Trophoblast cell (in vitro differentiated cells and primary cell): ENCODE measurements at regions not wholly inside any gene's neighbourhood (a gene's known extent, or its start where the extent isn't known, plus 50 kb on each side); places are given as distances from the start of the nearest gene placed in this dataset.
A peak's percentile ranks its signal among the peaks of the same experiment; 100 is the strongest.

Experiments
- DNase-seq, 2 donors: peaks; one replicate each; pipeline ENCODE4 v3.0.0-alpha.2; 2016
- H2AFZ ChIP-seq: 2 replicates; pipeline ENCODE4 v1.6.1; 2013; ENCODE audit warnings: low read length, moderate library complexity, mild to moderate bottlenecking; ENCODE audit not compliant: insufficient read depth, poor library complexity
- H2AK5ac ChIP-seq: 2 replicates; pipeline ENCODE4 v1.6.1; 2013; ENCODE audit warnings: mild to moderate bottlenecking, low read length
- H2BK120ac ChIP-seq: 2 replicates; pipeline ENCODE4 v1.6.1; 2013; ENCODE audit warnings: low read length, mild to moderate bottlenecking, moderate library complexity; ENCODE audit not compliant: insufficient read depth, poor library complexity
- H2BK12ac ChIP-seq: 2 replicates; pipeline ENCODE4 v1.6.1; 2013; ENCODE audit warnings: mild to moderate bottlenecking, low read length, moderate library complexity
- H2BK5ac ChIP-seq: 2 replicates; pipeline ENCODE4 v1.6.1; 2013; ENCODE audit warnings: low read length, low read depth, moderate library complexity, mild to moderate bottlenecking; ENCODE audit not compliant: poor library complexity
- H3K14ac ChIP-seq: 2 replicates; pipeline ENCODE4 v1.6.1; 2013; ENCODE audit warnings: mild to moderate bottlenecking, low read length
- H3K18ac ChIP-seq: 2 replicates; pipeline ENCODE4 v1.6.1; 2013; ENCODE audit warnings: mild to moderate bottlenecking, low read length
- H3K23ac ChIP-seq: 2 replicates; pipeline ENCODE4 v1.6.1; 2013; ENCODE audit warnings: low read length
- H3K27ac ChIP-seq: 2 replicates; pipeline ENCODE4 v1.5.1; 2013; ENCODE audit warnings: low read depth, mild to moderate bottlenecking, inconsistent platforms, low read length, moderate library complexity
- H3K27me3 ChIP-seq: 2 replicates; pipeline ENCODE4 v1.6.1; 2013; ENCODE audit warnings: inconsistent platforms, mild to moderate bottlenecking, low read length, moderate library complexity; ENCODE audit not compliant: insufficient read depth
- H3K36me3 ChIP-seq, 2 experiments: 1 replicate in 1 of 2; 2 replicates in 1 of 2; pipeline ENCODE4 v1.6.1; 2013; ENCODE audit warnings: low read length in 2 of 2, mild to moderate bottlenecking in 2 of 2, moderate library complexity in 1 of 2; ENCODE audit not compliant: insufficient read depth in 2 of 2, control insufficient read depth in 1 of 2
- H3K4ac ChIP-seq: 2 replicates; pipeline ENCODE4 v1.6.1; 2013; ENCODE audit warnings: low read depth, mild to moderate bottlenecking, low read length, moderate library complexity
- H3K4me1 ChIP-seq, 2 experiments: 1 replicate in 1 of 2; 2 replicates in 1 of 2; pipeline ENCODE4 v1.6.1; 2013; ENCODE audit warnings: low read length in 2 of 2, mild to moderate bottlenecking in 2 of 2, moderate library complexity in 1 of 2; ENCODE audit not compliant: insufficient read depth in 2 of 2, control insufficient read depth in 1 of 2
- H3K4me2 ChIP-seq: 2 replicates; pipeline ENCODE4 v1.6.1; 2013; ENCODE audit warnings: inconsistent platforms, mild to moderate bottlenecking, low read length, moderate library complexity
- H3K4me3 ChIP-seq: 2 replicates; pipeline ENCODE4 v1.5.1; 2013; ENCODE audit warnings: mild to moderate bottlenecking, low read depth, low read length, inconsistent platforms
- H3K79me1 ChIP-seq: one replicate; pipeline ENCODE4 v1.6.1; 2013; ENCODE audit warnings: low read length
- H3K79me2 ChIP-seq: 2 replicates; pipeline ENCODE4 v1.6.1; 2013; ENCODE audit warnings: low read length, mild to moderate bottlenecking; ENCODE audit not compliant: control insufficient read depth, insufficient read depth, poor library complexity
- H3K9ac ChIP-seq: 2 replicates; pipeline ENCODE4 v1.6.1; 2013; ENCODE audit warnings: mild to moderate bottlenecking, low read length
- H3K9me3 ChIP-seq: 2 replicates; pipeline ENCODE4 v1.6.1; 2013; ENCODE audit warnings: low read depth, mild to moderate bottlenecking, control low read depth, inconsistent platforms, low read length; ENCODE audit not compliant: insufficient read depth
- H4K12ac ChIP-seq: 2 replicates; pipeline ENCODE4 v1.6.1; 2013; ENCODE audit warnings: low read depth, mild to moderate bottlenecking, low read length, moderate library complexity
- H4K8ac ChIP-seq: 2 replicates; pipeline ENCODE4 v1.6.1; 2013; ENCODE audit warnings: low read depth, mild to moderate bottlenecking, low read length, moderate library complexity
- H4K91ac ChIP-seq: one replicate; pipeline ENCODE4 v1.6.1; 2013; ENCODE audit warnings: low read depth, mild to moderate bottlenecking, low read length, moderate library complexity
- WGBS: extraction: QIAGEN DNeasy Blood & Tissue Kit; methylation state at CpG from one replicate; pipeline ENCODE4 v1.1.7; 2013; ENCODE audit warnings: missing lambda C conversion rate; ENCODE audit not compliant: insufficient read length, insufficient coverage; ENCODE audit errors: extremely low coverage; 5-methylcytosine and 5-hydroxymethylcytosine counted together

DNA sequence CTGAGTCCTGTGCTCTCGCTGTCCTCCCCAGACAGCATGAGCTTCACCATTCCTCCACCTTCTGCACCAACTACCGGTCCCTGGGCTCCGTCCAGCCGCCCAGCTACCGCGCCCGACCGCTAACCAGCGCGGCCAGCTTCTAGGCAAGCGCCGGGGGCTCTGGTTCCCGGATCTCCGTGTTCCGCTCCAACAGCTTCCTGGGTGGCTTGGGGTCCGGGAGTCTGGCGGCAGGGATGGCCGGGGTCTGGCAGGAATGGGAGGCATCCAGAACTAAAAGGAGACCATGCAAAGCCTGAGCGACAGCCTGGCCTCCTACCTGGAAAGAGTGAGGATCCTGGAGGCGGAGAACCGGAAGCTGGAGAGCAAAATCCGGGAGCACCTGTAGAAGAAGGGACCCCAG is 613.1 kb upstream of the PTGER4 start:
- Histone ChIP-seq H3K4me2 (no peak overlapping the region), H3K4me3 (no peak overlapping the region), H3K4me1 (no peaks in the 10 kb centered on the region), H3K79me1 (no peaks in the 10 kb centered on the region), H3K14ac (no peak overlapping the region), H2AFZ (no peak overlapping the region), H4K12ac (no peak overlapping the region), H4K91ac (no peak overlapping the region), H3K27ac (no peak overlapping the region), H2BK12ac (no peak overlapping the region), H2AK5ac (no peak overlapping the region), H2BK120ac (no peak overlapping the region), H2BK5ac (no peak overlapping the region), H3K79me2 (no peaks in the 10 kb centered on the region), H3K18ac (no peak overlapping the region), H3K9me3 (peaks cover 4% of the 10 kb centered on the region), H3K23ac (no peak overlapping the region), H3K4ac (no peak overlapping the region), H3K27me3 (no peaks in the 10 kb centered on the region), H3K36me3 (no peaks in the 10 kb centered on the region), H3K9ac (no peak overlapping the region), H4K8ac (no peak overlapping the region)
- no CpG with 5 or more reads among the region's 22 CpGs for WGBS
- DNase-seq, result no peak

DNA sequence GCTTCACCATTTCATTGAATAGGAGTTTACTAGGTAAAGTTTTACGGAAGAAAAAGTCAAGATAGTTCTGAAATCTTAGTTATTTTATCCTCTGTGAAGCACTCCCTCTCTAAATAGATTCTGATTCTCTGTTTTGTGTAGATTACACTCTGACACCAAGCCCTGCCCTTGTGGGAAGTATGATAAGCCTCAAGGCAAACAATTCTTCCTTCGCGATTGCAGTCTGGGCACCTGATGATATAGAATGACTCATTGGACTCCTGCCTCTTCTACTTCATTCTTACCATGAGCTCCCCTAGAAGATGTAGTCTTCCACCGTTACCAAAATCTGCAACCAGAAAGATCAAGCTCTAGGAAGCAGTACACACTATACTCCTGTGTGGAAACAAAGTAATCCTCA is 626.9 kb upstream of the PTGER4 start:
- Histone ChIP-seq H3K14ac (no peak overlapping the region), H2AK5ac (no peak overlapping the region), H3K4me1 (no peaks in the 10 kb centered on the region), H3K9ac (no peak overlapping the region), H2BK5ac (no peak overlapping the region), H4K12ac (no peak overlapping the region), H3K23ac (no peak overlapping the region), H3K79me2 (no peaks in the 10 kb centered on the region), H2AFZ (no peak overlapping the region), H2BK120ac (no peak overlapping the region), H3K27me3 (no peaks in the 10 kb centered on the region), H3K9me3 (no peaks in the 10 kb centered on the region), H3K4me2 (no peak overlapping the region), H3K4me3 (no peak overlapping the region), H4K91ac (no peak overlapping the region), H3K4ac (no peak overlapping the region), H3K27ac (no peak overlapping the region), H3K18ac (no peak overlapping the region), H2BK12ac (no peak overlapping the region), H4K8ac (no peak overlapping the region), H3K36me3 (no peaks in the 10 kb centered on the region), H3K79me1 (no peaks in the 10 kb centered on the region)
- DNase-seq, result peak; percentile 2 to 51
- WGBS, result no CpG with 5 or more reads among the region's 4 CpGs

DNA sequence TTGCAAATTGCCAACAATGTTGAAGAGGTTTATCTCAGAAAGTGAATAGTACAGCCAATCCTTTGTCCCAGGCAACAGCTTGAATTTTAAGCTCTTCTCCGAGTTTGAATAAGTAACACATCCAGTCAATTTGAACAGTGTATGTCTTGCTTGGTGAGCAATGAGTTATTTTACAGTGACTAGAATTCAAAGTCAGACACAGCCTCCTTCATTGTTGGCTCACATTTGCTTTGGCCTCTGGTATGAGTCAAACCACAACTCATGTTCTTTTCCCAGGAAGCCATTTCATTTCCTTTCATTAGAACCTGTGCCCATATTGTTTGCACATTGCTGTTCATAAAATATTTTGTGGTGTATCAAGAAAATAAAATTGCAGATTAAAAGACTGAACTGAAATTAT is 622.0 kb upstream of the DAB2 start:
- Histone ChIP-seq H3K18ac (no peak overlapping the region), H3K79me1 (no peaks in the 10 kb centered on the region), H3K4me3 (no peak overlapping the region), H2BK120ac (no peak overlapping the region), H2BK5ac (no peak overlapping the region), H3K9ac (no peak overlapping the region), H3K9me3 (no peaks in the 10 kb centered on the region), H3K27me3 (no peaks in the 10 kb centered on the region), H3K27ac (no peak overlapping the region), H3K36me3 (no peaks in the 10 kb centered on the region), H3K4me2 (no peak overlapping the region), H3K14ac (no peak overlapping the region), H2AFZ (no peak overlapping the region), H2BK12ac (no peak overlapping the region), H3K79me2 (no peaks in the 10 kb centered on the region), H4K91ac (no peak overlapping the region), H2AK5ac (no peak overlapping the region), H4K8ac (no peak overlapping the region), H3K4ac (no peak overlapping the region), H3K23ac (no peak overlapping the region), H4K12ac (no peak overlapping the region), H3K4me1 (no peaks in the 10 kb centered on the region)
- WGBS, result no CpG with 5 or more reads among the region's 1 CpG
- no peak for DNase-seq

DNA sequence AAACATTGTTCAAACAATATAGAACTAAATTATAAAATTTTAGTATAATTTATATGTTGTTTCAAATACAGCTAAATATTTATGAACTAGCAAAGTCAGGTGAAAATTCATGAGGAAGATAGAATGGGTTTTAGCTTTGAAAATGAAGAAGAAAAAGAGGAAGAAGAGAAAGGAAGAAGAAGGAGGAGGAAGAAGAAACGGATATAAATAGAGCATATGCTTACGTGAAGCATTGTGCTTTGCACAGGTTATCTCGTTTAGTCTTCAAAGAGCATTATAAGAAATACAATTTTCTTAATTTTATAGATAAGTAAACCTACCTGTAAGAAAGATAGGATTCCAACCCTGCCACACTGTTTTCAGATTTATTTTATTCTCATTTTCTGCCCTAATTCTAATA is 620.6 kb upstream of the DAB2 start:
- no CpG with 5 or more reads among the region's 3 CpGs for WGBS
- H3K14ac ChIP-seq, result no peak overlapping the region

More for the DNA sequence above, 620.6 kb upstream of the DAB2 start:
- Histone ChIP-seq H2BK12ac (no peak overlapping the region), H3K79me2 (no peaks in the 10 kb centered on the region), H4K12ac (no peak overlapping the region), H3K18ac (no peak overlapping the region), H2BK120ac (no peak overlapping the region), H2BK5ac (no peak overlapping the region), H3K79me1 (no peaks in the 10 kb centered on the region), H3K4ac (no peak overlapping the region), H3K9ac (no peak overlapping the region), H3K27ac (no peak overlapping the region), H2AK5ac (no peak overlapping the region), H3K4me3 (no peak overlapping the region), H3K4me1 (no peaks in the 10 kb centered on the region), H3K23ac (no peak overlapping the region), H4K91ac (no peak overlapping the region), H3K36me3 (no peaks in the 10 kb centered on the region), H3K4me2 (no peak overlapping the region), H3K27me3 (no peaks in the 10 kb centered on the region), H2AFZ (no peak overlapping the region), H4K8ac (no peak overlapping the region), H3K9me3 (no peaks in the 10 kb centered on the region)
- no peak for DNase-seq
